ENCODE measurements at regions not wholly inside any gene's neighbourhood (a gene's known extent, or its start where the extent isn't known, plus 50 kb on each side); places are given as distances from the start of the nearest gene placed in this dataset.

GRCh38 chr12:102757882-102758226 is 159.2 kb downstream of the PAH start:
- no peaks in the 10 kb centered on the region for H3K9me3 ChIP-seq (ENCODE audit: low read length)
- H3K4me2 ChIP-seq (ENCODE audit: low read length): no peak overlapping the region
- no peaks in the 10 kb centered on the region for H3F3A ChIP-seq (ENCODE audit: insufficient read depth, low read length)
- H3K4me3 ChIP-seq (ENCODE audit: low read depth, low read length, poor library complexity, severe bottlenecking): no peak overlapping the region
- H3K27me3 ChIP-seq (ENCODE audit: insufficient read depth, low read length): no peaks in the 10 kb centered on the region
- H3K9me2 ChIP-seq (ENCODE audit: low read depth, low read length): no peaks in the 10 kb centered on the region
- H4K20me1 ChIP-seq (ENCODE audit: insufficient read depth, low read length): no peaks in the 10 kb centered on the region
- no peaks in the 10 kb centered on the region for H3K79me2 ChIP-seq (ENCODE audit: insufficient read depth, low read length)
- no peaks in the 10 kb centered on the region for H3K4me1 ChIP-seq (ENCODE audit: insufficient read depth, low read length, severe bottlenecking)
- no peak overlapping the region for H2AFZ ChIP-seq (ENCODE audit: low read length)
- no peak for TF ChIP-seq EZH2 (IDR thresholded peaks at IDR 0.05; ENCODE audit: borderline replicate concordance, low read length)
- no peak for TF ChIP-seq CTCF (IDR thresholded peaks at IDR 0.05; ENCODE audit: low read length)
- H3K36me3 ChIP-seq (ENCODE audit: insufficient read depth, low read length): no peaks in the 10 kb centered on the region
- no peak overlapping the region for H3K27ac ChIP-seq (ENCODE audit: low read depth, low read length, poor library complexity, severe bottlenecking)
- no peak overlapping the region for H3K9ac ChIP-seq (ENCODE audit: low read length)

GRCh38 chr12:102757154-102757881 is 159.7 kb downstream of the PAH start:
- no peak for TF ChIP-seq EZH2 (IDR thresholded peaks at IDR 0.05; ENCODE audit: borderline replicate concordance, low read length)
- no peak for TF ChIP-seq CTCF (IDR thresholded peaks at IDR 0.05; ENCODE audit: low read length)
- H3K27ac ChIP-seq (ENCODE audit: low read depth, low read length, poor library complexity, severe bottlenecking): no peak overlapping the region
- H3K27me3 ChIP-seq (ENCODE audit: insufficient read depth, low read length): no peaks in the 10 kb centered on the region
- H3K9me2 ChIP-seq (ENCODE audit: low read depth, low read length): no peaks in the 10 kb centered on the region
- no peaks in the 10 kb centered on the region for H3K9me3 ChIP-seq (ENCODE audit: low read length)
- no peaks in the 10 kb centered on the region for H4K20me1 ChIP-seq (ENCODE audit: insufficient read depth, low read length)
- no peaks in the 10 kb centered on the region for H3F3A ChIP-seq (ENCODE audit: insufficient read depth, low read length)
- H3K79me2 ChIP-seq (ENCODE audit: insufficient read depth, low read length): no peaks in the 10 kb centered on the region
- no peak overlapping the region for H3K9ac ChIP-seq (ENCODE audit: low read length)
- H2AFZ ChIP-seq (ENCODE audit: low read length): no peak overlapping the region
- H3K4me3 ChIP-seq (ENCODE audit: low read depth, low read length, poor library complexity, severe bottlenecking): no peak overlapping the region
- H3K4me1 ChIP-seq (ENCODE audit: insufficient read depth, low read length, severe bottlenecking): no peaks in the 10 kb centered on the region
- no peaks in the 10 kb centered on the region for H3K36me3 ChIP-seq (ENCODE audit: insufficient read depth, low read length)
- H3K4me2 ChIP-seq (ENCODE audit: low read length): no peak overlapping the region

- no peak for TF ChIP-seq EZH2 (IDR thresholded peaks at IDR 0.05; ENCODE audit: borderline replicate concordance, low read length)
- no peak for TF ChIP-seq CTCF (IDR thresholded peaks at IDR 0.05; ENCODE audit: low read length)
- H3K27me3 ChIP-seq (ENCODE audit: insufficient read depth, low read length): no peaks in the 10 kb centered on the region
- no peaks in the 10 kb centered on the region for H3K9me2 ChIP-seq (ENCODE audit: low read depth, low read length)
- no peaks in the 10 kb centered on the region for H3K36me3 ChIP-seq (ENCODE audit: insufficient read depth, low read length)
- no peak overlapping the region for H2AFZ ChIP-seq (ENCODE audit: low read length)
- H3K27ac ChIP-seq (ENCODE audit: low read depth, low read length, poor library complexity, severe bottlenecking): no peak overlapping the region
- H3K4me2 ChIP-seq (ENCODE audit: low read length): no peak overlapping the region
- no peaks in the 10 kb centered on the region for H3K4me1 ChIP-seq (ENCODE audit: insufficient read depth, low read length, severe bottlenecking)
- H4K20me1 ChIP-seq (ENCODE audit: insufficient read depth, low read length): no peaks in the 10 kb centered on the region
- no peak overlapping the region for H3K9ac ChIP-seq (ENCODE audit: low read length)
- no peaks in the 10 kb centered on the region for H3F3A ChIP-seq (ENCODE audit: insufficient read depth, low read length)
- no peaks in the 10 kb centered on the region for H3K9me3 ChIP-seq (ENCODE audit: low read length)
- no peak overlapping the region for H3K4me3 ChIP-seq (ENCODE audit: low read depth, low read length, poor library complexity, severe bottlenecking)
- H3K79me2 ChIP-seq (ENCODE audit: insufficient read depth, low read length): no peaks in the 10 kb centered on the region
Measured at GRCh38 chr12:102756530-102756929, 160.5 kb downstream of the PAH start.
